ENCODE measurements at regions not wholly inside any gene's neighbourhood (a gene's known extent, or its start where the extent isn't known, plus 50 kb on each side); places are given as distances from the start of the nearest gene placed in this dataset.

GRCh38 chr1:175865041-175865766, 121.8 kb upstream of the TNR start:
- no peak for DNase-seq (ENCODE audit: low spot score)

- DNase-seq (ENCODE audit: low spot score): no peak
Measured at GRCh38 chr1:175864625-175865024, 121.2 kb upstream of the TNR start.

DNA sequence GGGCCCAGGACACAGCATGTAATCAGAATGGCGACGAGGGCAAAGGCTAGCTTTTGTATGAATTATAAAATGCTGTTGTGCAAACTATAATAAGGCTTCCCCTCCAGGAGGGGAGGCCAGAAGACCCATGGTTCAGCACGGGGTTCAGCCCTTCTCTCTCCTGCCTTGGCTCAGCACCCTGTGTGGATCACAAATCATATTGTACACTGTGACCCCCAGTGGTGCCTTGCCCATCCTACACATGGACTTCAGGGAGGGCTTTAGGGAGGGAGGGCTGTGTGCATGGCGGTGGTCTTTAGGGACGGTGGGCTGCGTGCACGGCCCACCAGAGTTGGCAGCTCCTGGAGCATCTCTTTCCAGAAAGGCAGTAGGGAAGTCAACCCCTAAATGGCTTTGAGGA, 120.8 kb upstream of the TNR start:
- DNase-seq (ENCODE audit: low spot score): no peak

DNA sequence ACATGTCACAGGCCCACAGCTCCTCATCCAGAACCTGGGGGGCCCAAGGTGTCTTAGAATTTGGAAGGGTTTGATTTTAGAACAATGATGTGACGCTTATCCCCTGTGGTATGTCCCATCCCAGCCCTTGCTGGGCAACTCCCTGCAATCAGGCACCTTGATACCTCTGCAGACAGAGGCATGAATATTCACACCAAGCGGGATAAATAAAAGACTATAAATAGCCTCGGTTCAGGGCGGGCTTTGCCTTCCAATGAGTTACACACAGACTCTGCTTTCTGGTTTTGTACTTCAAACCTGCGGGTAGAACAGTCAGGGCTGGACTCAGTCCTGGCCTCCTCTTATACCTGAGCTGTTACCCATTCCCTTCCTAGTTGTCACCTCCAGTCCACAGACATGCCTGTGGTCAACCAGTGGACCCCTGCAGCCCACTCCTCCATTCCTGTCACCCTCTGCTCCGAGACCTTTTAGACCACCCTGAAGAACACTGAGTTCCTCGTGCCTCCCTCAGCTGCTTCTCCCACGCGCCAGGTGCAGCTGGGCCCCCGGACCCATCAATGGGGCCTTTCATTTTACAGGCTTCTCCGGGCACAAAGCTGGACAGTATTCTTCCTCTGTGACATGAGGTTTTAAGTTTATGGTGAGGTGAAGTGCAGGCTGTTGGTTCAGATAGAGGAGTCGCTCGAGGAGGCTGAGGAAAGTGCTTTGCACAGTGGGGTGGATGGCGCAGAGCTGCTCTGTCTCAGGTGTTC, 120.1 kb upstream of the TNR start:
- DNase-seq (ENCODE audit: low spot score): no peak

DNA sequence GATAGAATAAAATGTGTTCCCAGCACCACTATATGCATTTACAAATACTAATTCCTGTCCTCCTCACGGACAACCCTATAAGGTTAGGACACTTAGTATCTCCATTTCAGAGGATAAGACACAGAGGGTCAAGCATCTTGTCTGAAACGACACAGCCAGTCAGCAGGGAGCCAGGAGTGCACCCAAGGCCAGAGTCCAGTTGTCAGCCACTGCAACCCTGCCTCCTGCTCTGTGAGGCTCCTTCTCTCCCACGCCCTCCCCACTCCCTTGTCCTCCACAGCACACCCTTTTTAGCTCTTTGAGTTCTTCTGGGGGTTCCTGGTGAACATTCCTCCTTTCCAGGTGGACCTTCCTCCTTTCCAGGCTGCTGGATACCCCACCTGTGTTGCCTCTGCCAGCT, 119.0 kb upstream of the TNR start:
- no peak for DNase-seq (ENCODE audit: low spot score)

GRCh38 chr1:175861626-175862367, 118.4 kb upstream of the TNR start:
- DNase-seq (ENCODE audit: low spot score): no peak

GRCh38 chr1:175857756-175858155, 114.4 kb upstream of the TNR start:
- DNase-seq (ENCODE audit: low spot score): no peak

DNA sequence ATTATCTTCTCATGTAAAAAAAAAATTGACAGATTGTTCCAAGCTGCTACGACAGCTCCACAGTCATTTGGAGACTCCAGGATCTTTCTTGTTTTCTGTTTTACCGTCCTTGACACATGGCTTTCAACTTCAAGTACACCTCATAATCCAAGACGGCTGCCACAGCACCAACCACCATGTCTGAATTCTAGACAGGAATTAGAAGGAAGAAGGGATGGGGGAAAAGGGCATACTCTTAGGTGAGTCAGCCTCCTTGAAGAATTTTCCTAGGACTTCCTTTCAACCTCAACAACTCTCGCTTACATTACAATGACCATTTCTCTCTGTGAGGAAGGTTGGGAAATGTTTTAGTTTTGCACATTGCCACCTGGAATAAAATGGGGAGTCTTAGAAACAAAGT, 110.3 kb upstream of the TNR start:
- DNase-seq (ENCODE audit: low spot score): no peak

DNA sequence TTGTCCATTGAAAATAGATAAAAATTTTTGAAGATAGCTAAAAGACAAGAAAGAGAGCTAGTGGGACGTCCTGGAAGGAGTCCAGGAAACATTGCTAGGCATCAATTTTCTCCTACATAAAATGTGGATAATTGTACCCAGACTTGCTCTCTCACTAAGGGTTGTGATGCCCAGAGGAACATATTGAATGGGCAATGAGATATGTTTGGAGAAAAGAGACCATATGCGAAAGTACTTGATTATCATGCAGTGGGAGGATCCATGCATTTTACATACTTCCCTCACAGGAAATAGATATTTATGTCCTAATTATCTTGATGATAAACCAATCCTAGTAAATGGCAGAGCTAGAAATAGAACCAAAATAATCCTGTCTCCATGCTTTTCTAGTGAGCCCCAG, 108.4 kb upstream of the TNR start:
- DNase-seq (ENCODE audit: low spot score): no peak

DNA sequence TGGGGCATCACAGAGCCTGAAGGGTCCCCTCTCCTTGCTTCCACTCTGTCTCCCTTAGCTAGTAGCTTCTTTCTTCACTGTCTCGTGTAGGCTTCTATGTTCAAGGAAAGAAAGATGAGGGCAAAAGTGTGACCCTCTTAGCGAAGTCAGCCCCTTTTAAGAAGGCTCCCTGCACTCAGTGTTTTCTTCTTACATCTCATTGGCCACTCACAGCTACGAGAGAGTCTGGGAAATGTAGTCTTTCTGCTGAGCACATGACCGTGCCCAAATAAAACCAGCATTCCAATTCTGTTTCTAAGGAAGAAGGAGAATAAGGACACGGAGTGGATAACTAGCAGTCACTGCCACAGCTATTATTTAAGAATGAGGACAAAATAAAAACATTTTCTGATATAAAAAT, 104.9 kb upstream of the TNR start:
- DNase-seq (ENCODE audit: low spot score): no peak

DNA sequence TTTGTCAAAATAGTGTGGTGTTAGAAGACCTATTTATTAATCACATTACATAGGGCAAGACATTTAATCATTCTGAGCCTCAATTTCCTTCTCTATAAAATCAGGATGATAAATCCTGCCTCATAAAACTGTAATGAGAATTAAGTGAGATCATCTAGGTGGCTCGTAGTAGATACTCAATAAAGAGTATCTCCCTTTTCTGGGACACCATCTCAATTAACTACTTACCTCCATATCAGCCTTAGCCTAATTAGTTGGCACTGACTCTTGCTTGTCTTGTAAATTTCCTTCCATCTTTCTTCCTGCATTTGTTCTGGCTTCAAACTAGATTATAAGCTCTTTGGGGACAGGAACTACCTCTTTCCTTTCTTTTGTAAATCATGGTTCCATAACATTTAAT, 102.6 kb upstream of the TNR start:
- DNase-seq (ENCODE audit: low spot score): no peak

DNA sequence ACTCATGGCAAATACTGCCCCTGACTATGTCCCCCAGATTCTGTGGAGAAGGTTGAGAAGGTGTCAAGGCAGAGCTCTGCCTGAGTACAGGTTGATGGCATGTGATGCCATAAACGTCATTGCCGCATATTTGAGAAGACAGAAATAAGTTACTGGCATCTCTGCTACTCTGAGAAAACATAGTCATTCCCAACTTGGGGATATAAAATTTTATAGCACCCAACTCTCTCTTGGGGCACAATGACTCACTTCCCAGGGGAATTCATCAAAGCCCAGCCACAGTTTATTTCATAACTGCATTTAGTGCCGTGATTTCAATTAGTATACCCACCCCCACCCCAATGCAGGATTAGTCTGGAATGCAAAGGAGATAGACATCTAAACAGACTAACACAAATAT, 101.9 kb upstream of the TNR start:
- peak; percentile 22 for DNase-seq (ENCODE audit: low spot score)

GRCh38 chr1:175844877-175845276, 101.5 kb upstream of the TNR start:
- DNase-seq (ENCODE audit: low spot score): no peak

- DNase-seq (ENCODE audit: low spot score): no peak
Measured at GRCh38 chr1:175842550-175842949, 99.2 kb upstream of the TNR start.

- DNase-seq (ENCODE audit: low spot score): no peak
Measured at GRCh38 chr1:175841738-175842187, 98.4 kb upstream of the TNR start.

- no peak for DNase-seq (ENCODE audit: low spot score)
Measured at GRCh38 chr1:175840787-175841186, 97.4 kb upstream of the TNR start.

DNA sequence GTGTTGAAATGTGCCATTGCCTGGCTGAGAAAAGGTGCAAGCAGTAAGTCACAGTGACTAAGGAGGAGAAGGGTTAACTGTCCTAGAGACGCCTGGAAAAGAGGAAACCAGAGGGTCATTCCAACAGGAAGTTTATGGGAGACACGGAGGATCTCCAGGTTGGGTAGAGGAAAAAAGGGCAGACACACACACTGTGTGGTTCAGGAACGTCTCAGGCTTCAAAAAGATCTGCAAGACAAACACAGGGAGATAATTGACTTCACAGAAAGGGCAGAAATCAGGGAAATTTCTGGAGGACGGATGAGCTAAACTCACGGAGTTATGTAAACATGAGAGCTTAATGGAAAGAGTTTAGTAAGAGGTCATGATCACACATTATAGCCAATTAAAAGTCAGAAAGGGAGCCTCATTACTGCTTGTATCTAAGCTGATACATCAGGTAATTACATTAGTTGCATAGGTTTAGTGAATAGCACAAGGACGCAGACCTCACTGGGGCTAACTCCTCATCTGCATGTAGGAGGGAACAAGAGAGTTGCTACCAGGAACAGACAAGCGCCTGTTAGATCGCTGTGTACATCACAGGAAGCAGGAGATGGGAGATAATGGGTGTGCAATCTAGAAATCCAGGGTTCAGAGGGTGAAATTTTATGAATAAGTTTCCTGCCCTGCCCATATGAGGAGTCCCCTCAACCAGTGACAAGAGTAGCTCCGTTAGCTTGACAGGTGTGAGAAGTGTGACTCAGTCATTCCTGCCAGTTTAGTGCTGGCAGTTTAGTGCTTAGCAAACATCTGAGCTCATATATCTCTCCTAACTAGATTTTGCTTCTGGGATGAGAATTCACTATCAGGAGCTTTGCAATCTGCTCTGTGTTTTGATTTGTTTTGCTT, 96.6 kb upstream of the TNR start:
- peak; percentile 77 for DNase-seq (ENCODE audit: low spot score)

DNA sequence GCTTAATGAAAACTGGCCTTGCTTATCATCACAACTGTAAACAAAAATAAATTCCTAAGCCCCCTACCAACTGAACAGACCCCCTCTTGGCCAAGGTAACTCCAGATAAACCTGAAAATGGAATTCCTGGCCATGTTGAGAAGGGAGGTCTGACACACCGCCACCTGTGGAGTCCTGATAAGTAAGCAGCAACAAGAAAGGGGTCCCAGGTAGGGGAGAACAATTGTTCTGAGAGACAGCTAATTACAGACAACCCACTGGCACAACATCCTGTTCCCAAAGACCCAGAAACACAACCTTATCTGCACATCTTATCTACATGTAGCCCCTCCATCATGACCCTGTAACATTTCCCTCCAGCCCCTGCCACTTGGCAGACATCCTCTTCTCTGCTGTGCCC, 91.2 kb upstream of the TNR start:
- no peak for DNase-seq (ENCODE audit: low spot score)

GRCh38 chr1:175833951-175834350, 90.6 kb upstream of the TNR start:
- no peak for DNase-seq (ENCODE audit: low spot score)

GRCh38 chr1:175833502-175833901, 90.1 kb upstream of the TNR start:
- no peak for DNase-seq (ENCODE audit: low spot score)

DNA sequence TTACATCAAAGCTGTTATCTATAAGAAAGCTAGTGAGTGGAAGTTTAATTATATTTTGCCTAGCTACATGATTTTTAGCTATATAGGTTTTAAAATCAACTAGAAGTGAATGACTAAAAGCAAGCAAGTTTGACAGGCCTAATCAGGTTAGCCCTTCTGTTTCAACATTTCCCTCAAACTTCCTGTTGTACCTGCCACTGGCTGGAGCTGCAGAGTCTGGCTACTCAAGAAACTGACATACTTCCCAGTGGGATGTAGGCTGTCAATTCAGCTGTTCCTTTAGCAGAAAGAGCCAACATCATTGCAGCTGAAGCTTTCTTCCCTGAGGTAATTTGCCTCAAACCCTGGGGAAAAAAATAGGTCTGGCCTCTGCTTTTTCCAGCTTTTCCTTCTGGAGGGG, 87.1 kb upstream of the TNR start:
- no peak for DNase-seq (ENCODE audit: low spot score)

GRCh38 chr1:175829845-175830244, 86.5 kb upstream of the TNR start:
- no peak for DNase-seq (ENCODE audit: low spot score)

All from LoVo (cell line).